ENCODE measurements at regions not wholly inside any gene's neighbourhood (a gene's known extent, or its start where the extent isn't known, plus 50 kb on each side); places are given as distances from the start of the nearest gene placed in this dataset.
A peak's percentile ranks its signal among the peaks of the same experiment; 100 is the strongest.

GRCh38 chr4:138565576-138565975, 323.4 kb upstream of the SLC7A11 start:
- H3K9me3 ChIP-seq (ENCODE audit: control insufficient read depth, insufficient read depth, low read length) = peaks cover 10% of the 10 kb centered on the region
- no peak overlapping the region for H3K27ac ChIP-seq (ENCODE audit: low read depth, low read length)
- ChIA-PET CTCF (interaction anchor here (1.1 kb wide), 1 partner anchor 12 kb away, joined by 4 read pairs; no protein-coding TSS in a partner anchor), POLR2A (no interaction called here)
- H3K4me3 ChIP-seq (ENCODE audit: low read depth, low read length) = no peak overlapping the region
- H3K27me3 ChIP-seq (ENCODE audit: control insufficient read depth, insufficient read depth, low read length) = no peaks in the 10 kb centered on the region
- no peak for TF ChIP-seq CTCF (IDR thresholded peaks at IDR 0.05; ENCODE audit: low read depth, low read length)
- no peak for DNase-seq (ENCODE audit: low read depth, low spot score)

GRCh38 chr4:138562544-138562991, 320.4 kb upstream of the SLC7A11 start:
- H3K27me3 ChIP-seq (ENCODE audit: control insufficient read depth, insufficient read depth, low read length) = no peaks in the 10 kb centered on the region
- H3K4me3 ChIP-seq (ENCODE audit: low read depth, low read length) = no peak overlapping the region
- DNase-seq (ENCODE audit: low read depth, low spot score) = peak; percentile 50
- CTCF ChIA-PET = interaction anchor here (0.6 kb wide), 1 partner anchor 48 kb away, joined by 3 read pairs; no protein-coding TSS in a partner anchor
- POLR2A ChIA-PET = interaction anchor here (1.0 kb wide), 1 partner anchor 22 kb away, joined by 6 read pairs; no protein-coding TSS in a partner anchor
- TF ChIP-seq CTCF (IDR thresholded peaks at IDR 0.05; ENCODE audit: low read depth, low read length) = no peak
- peak overlapping the region; percentile 59 for H3K27ac ChIP-seq (ENCODE audit: low read depth, low read length)
- H3K9me3 ChIP-seq (ENCODE audit: control insufficient read depth, insufficient read depth, low read length) = peaks cover 14% of the 10 kb centered on the region

GRCh38 chr4:138561906-138562305, 319.8 kb upstream of the SLC7A11 start:
- no peak for DNase-seq (ENCODE audit: low read depth, low spot score)
- Histone ChIP-seq H3K27ac (ENCODE audit: low read depth, low read length) (no peak overlapping the region), H3K4me3 (ENCODE audit: low read depth, low read length) (no peak overlapping the region), H3K9me3 (ENCODE audit: control insufficient read depth, insufficient read depth, low read length) (peaks cover 14% of the 10 kb centered on the region), H3K27me3 (ENCODE audit: control insufficient read depth, insufficient read depth, low read length) (no peaks in the 10 kb centered on the region)
- no peak for TF ChIP-seq CTCF (IDR thresholded peaks at IDR 0.05; ENCODE audit: low read depth, low read length)
- ChIA-PET POLR2A (no interaction called here), CTCF (interaction anchor here (0.6 kb wide), 1 partner anchor 47 kb away, joined by 3 read pairs; no protein-coding TSS in a partner anchor)

GRCh38 chr4:138561276-138561880, 319.2 kb upstream of the SLC7A11 start:
- DNase-seq (ENCODE audit: low read depth, low spot score) = no peak
- CTCF ChIA-PET = no interaction called here
- no peak overlapping the region for H3K27ac ChIP-seq (ENCODE audit: low read depth, low read length)
- POLR2A ChIA-PET = no interaction called here
- H3K9me3 ChIP-seq (ENCODE audit: control insufficient read depth, insufficient read depth, low read length) = peaks cover 14% of the 10 kb centered on the region
- H3K4me3 ChIP-seq (ENCODE audit: low read depth, low read length) = no peak overlapping the region
- TF ChIP-seq CTCF (IDR thresholded peaks at IDR 0.05; ENCODE audit: low read depth, low read length) = no peak
- H3K27me3 ChIP-seq (ENCODE audit: control insufficient read depth, insufficient read depth, low read length) = no peaks in the 10 kb centered on the region

GRCh38 chr4:138560448-138560847, 318.3 kb upstream of the SLC7A11 start:
- DNase-seq (ENCODE audit: low read depth, low spot score) = no peak
- H3K9me3 ChIP-seq (ENCODE audit: control insufficient read depth, insufficient read depth, low read length) = peaks cover 14% of the 10 kb centered on the region
- ChIA-PET CTCF (no interaction called here), POLR2A (no interaction called here)
- TF ChIP-seq CTCF (IDR thresholded peaks at IDR 0.05; ENCODE audit: low read depth, low read length) = no peak
- H3K4me3 ChIP-seq (ENCODE audit: low read depth, low read length) = no peak overlapping the region
- no peak overlapping the region for H3K27ac ChIP-seq (ENCODE audit: low read depth, low read length)
- no peaks in the 10 kb centered on the region for H3K27me3 ChIP-seq (ENCODE audit: control insufficient read depth, insufficient read depth, low read length)
